Mesendoderm (in vitro differentiated cells): ENCODE measurements at regions not wholly inside any gene's neighbourhood (a gene's known extent, or its start where the extent isn't known, plus 50 kb on each side); places are given as distances from the start of the nearest gene placed in this dataset.

Experiments
- DNase-seq: peaks from one replicate; pipeline ENCODE4 v3.0.0; 2013
- H2AK5ac ChIP-seq: 2 replicates; pipeline ENCODE4 v1.6.1; 2013; ENCODE audit warnings: low read length, inconsistent platforms
- H2BK120ac ChIP-seq: 2 replicates; pipeline ENCODE4 v1.6.1; 2013; ENCODE audit warnings: low read depth, mild to moderate bottlenecking, low read length, moderate library complexity, mixed read lengths
- H2BK15ac ChIP-seq: replicated peaks from 2 replicates; pipeline ENCODE4 v1.6.1; 2013; ENCODE audit warnings: low read depth, mild to moderate bottlenecking, moderate library complexity
- H2BK5ac ChIP-seq: 2 replicates; pipeline ENCODE4 v1.6.1; 2013; ENCODE audit warnings: low read length, inconsistent platforms
- H3K18ac ChIP-seq: 2 replicates; pipeline ENCODE4 v1.6.1; 2013; ENCODE audit warnings: mild to moderate bottlenecking, low read length, mixed read lengths
- H3K23ac ChIP-seq: one replicate; pipeline ENCODE4 v1.6.1; 2013; ENCODE audit warnings: low read length
- H3K27ac ChIP-seq: 2 replicates; pipeline ENCODE4 v1.5.1; 2013; ENCODE audit warnings: low read depth, mild to moderate bottlenecking, inconsistent platforms, low read length, moderate library complexity
- H3K27me3 ChIP-seq: 2 replicates; pipeline ENCODE4 v1.6.1; 2013; ENCODE audit warnings: low read length, control low read depth, mild to moderate bottlenecking, inconsistent platforms; ENCODE audit not compliant: insufficient read depth, poor library complexity
- H3K36me3 ChIP-seq: 2 replicates; pipeline ENCODE4 v1.6.1; 2013; ENCODE audit warnings: low read length, inconsistent platforms; ENCODE audit not compliant: control insufficient read depth, insufficient read depth
- H3K4ac ChIP-seq: one replicate; pipeline ENCODE4 v1.6.1; 2013; ENCODE audit warnings: low read depth, mild to moderate bottlenecking, low read length, moderate library complexity
- H3K4me1 ChIP-seq: 2 replicates; pipeline ENCODE4 v1.6.1; 2013; ENCODE audit warnings: low read depth, low read length, inconsistent platforms; ENCODE audit not compliant: control insufficient read depth
- H3K4me2 ChIP-seq: 2 replicates; pipeline ENCODE4 v1.6.1; 2013; ENCODE audit warnings: low read length
- H3K4me3 ChIP-seq: 2 replicates; pipeline ENCODE4 v1.5.1; 2013; ENCODE audit warnings: mild to moderate bottlenecking, low read length
- H3K56ac ChIP-seq: one replicate; pipeline ENCODE4 v1.6.1; 2013; ENCODE audit warnings: low read length
- H3K79me1 ChIP-seq: 2 replicates; pipeline ENCODE4 v1.6.1; 2013; ENCODE audit warnings: low read length, inconsistent platforms
- H3K79me2 ChIP-seq: 2 replicates; pipeline ENCODE4 v1.6.1; 2013; ENCODE audit warnings: mild to moderate bottlenecking, low read length; ENCODE audit not compliant: control insufficient read depth, insufficient read depth
- H3K9ac ChIP-seq: 2 replicates; pipeline ENCODE4 v1.6.1; 2013; ENCODE audit warnings: low read length, inconsistent platforms
- H4K5ac ChIP-seq: one replicate; pipeline ENCODE4 v1.6.1; 2013; ENCODE audit warnings: low read length
- H4K8ac ChIP-seq: one replicate; pipeline ENCODE4 v1.6.1; 2013; ENCODE audit warnings: low read depth, mild to moderate bottlenecking, control low read depth, low read length, moderate library complexity
- WGBS: extraction: QIAGEN DNeasy Blood & Tissue Kit; methylation state at CpG from one replicate; pipeline ENCODE4 v1.1.7; 2013; ENCODE audit warnings: low lambda C conversion rate, missing lambda C conversion rate; ENCODE audit not compliant: insufficient coverage; ENCODE audit errors: extremely low coverage; 5-methylcytosine and 5-hydroxymethylcytosine counted together

DNA sequence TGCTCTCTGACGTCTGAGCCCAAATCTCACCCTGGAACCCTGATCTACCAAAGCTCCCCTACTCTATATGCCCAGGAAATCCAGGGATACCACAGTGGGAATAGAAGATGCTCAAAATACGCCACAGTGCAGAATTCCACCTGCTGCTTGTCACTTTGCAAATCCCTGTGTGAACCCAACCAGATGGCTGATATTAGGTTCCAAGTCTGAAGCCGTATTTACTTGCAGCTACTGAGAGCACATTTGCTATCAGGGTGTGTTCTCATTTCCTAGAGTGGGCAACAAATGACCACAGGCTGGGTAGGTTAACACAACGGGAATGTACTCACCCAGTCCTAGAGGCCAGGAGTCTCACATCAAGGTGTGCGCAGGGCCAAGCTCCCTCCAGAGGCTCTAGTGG, 126.8 kb downstream of the MXRA5 start:
- no CpG with 5 or more reads among the region's 5 CpGs for WGBS
- Histone ChIP-seq H3K27me3 (no peaks in the 10 kb centered on the region), H3K4ac (no peak overlapping the region), H3K9ac (no peak overlapping the region), H2AK5ac (no peak overlapping the region), H4K8ac (no peak overlapping the region), H2BK5ac (no peak overlapping the region), H2BK15ac (no peak overlapping the region), H3K18ac (no peak overlapping the region), H3K79me1 (no peaks in the 10 kb centered on the region), H3K27ac (no peak overlapping the region), H2BK120ac (no peak overlapping the region), H3K4me2 (no peak overlapping the region), H4K5ac (no peak overlapping the region), H3K79me2 (no peaks in the 10 kb centered on the region), H3K4me3 (no peak overlapping the region), H3K56ac (no peak overlapping the region), H3K23ac (no peak overlapping the region), H3K36me3 (no peaks in the 10 kb centered on the region), H3K4me1 (no peaks in the 10 kb centered on the region)
- no peak for DNase-seq

DNA sequence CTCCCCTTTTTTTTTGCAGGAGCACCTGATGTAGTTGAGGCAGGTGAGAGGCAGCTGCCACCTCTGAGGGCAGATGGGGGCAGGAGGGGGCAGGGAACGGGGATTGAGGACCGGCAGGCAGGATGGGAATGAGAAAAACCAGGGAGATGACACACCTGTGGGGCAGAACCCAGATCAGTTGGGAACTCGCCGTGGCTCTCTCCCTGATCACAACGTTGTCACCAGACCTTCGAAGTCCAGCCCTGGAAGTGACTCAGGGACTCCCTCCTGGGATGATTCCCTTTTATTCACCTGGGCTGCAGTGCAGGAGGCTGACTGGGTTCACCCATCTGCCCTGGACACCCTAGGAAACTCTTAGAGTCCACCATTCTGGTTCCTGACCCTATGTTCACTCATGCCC, 127.2 kb downstream of the MXRA5 start:
- Histone ChIP-seq H3K27me3 (no peaks in the 10 kb centered on the region), H3K23ac (no peak overlapping the region), H2AK5ac (no peak overlapping the region), H3K4me3 (no peak overlapping the region), H3K56ac (no peak overlapping the region), H3K79me2 (no peaks in the 10 kb centered on the region), H2BK15ac (no peak overlapping the region), H2BK120ac (no peak overlapping the region), H3K27ac (no peak overlapping the region), H3K4ac (no peak overlapping the region), H3K9ac (no peak overlapping the region), H3K79me1 (no peaks in the 10 kb centered on the region), H2BK5ac (no peak overlapping the region), H3K18ac (no peak overlapping the region), H4K5ac (no peak overlapping the region), H4K8ac (no peak overlapping the region), H3K4me2 (no peak overlapping the region), H3K4me1 (no peaks in the 10 kb centered on the region), H3K36me3 (no peaks in the 10 kb centered on the region)
- no CpG with 5 or more reads among the region's 6 CpGs for WGBS
- no peak for DNase-seq

DNA sequence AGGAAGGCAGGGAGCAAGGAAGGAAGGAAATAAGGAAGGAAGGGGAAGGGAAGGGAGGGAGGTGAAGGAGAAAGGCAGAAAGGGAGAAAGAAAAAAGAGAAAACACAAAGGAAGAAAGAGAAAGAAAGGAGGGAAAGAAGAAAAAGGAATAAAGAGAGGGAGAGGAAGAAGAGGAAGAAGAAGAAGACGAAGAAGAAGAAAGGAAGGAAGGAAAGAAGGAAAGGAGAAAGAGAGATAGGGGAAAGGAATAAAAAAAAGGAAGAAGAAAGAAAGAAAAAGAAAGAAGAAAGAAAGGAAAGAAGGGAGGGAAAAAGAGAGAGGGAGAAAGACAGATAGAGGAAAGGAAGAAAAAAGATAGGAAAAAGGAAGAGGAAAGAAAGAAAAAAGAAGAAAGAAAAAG, 128.0 kb downstream of the MXRA5 start:
- Histone ChIP-seq H3K27ac (no peak overlapping the region), H3K4me1 (no peaks in the 10 kb centered on the region), H3K4ac (no peak overlapping the region), H3K27me3 (no peaks in the 10 kb centered on the region), H3K18ac (no peak overlapping the region), H3K9ac (no peak overlapping the region), H4K5ac (no peak overlapping the region), H3K4me3 (no peak overlapping the region), H2BK15ac (no peak overlapping the region), H3K79me1 (no peaks in the 10 kb centered on the region), H3K23ac (no peak overlapping the region), H3K56ac (no peak overlapping the region), H2AK5ac (no peak overlapping the region), H3K4me2 (no peak overlapping the region), H2BK120ac (no peak overlapping the region), H2BK5ac (no peak overlapping the region), H4K8ac (no peak overlapping the region), H3K79me2 (no peaks in the 10 kb centered on the region), H3K36me3 (no peaks in the 10 kb centered on the region)
- WGBS: 100% methylated on average over 1 of the region's 1 CpG
- no peak for DNase-seq

DNA sequence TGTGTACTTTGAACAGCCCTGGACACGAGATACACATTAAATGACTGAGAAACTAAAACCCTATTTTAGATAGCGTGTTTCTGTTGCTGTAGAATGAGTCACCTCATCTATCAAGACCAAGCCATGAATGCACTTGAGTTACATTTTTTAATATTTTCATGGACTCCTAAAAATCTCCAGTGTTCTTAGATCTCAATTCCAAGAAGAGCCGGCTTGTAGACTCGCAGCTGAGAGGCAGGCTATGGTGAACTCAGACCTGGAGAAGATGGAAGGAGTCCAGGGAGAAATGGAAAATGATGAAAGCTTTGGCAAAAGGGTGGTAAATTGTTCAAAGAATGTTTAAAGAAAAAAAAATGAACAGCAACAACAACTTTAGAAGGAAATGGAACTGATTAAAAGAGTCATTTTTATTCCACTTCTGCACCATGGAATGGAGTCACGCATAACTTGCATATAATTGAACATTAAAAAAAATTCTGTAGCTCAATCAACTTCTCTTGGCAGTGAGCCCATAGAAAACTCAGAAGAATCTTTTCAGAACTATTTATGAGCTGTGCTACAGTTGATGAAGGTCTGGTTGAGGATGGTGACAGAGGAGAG, 129.8 kb downstream of the MXRA5 start:
- Histone ChIP-seq H3K56ac (no peak overlapping the region), H3K9ac (no peak overlapping the region), H3K23ac (no peak overlapping the region), H3K27ac (no peak overlapping the region), H2AK5ac (no peak overlapping the region), H3K4me3 (no peak overlapping the region), H3K79me2 (no peaks in the 10 kb centered on the region), H4K5ac (no peak overlapping the region), H2BK120ac (no peak overlapping the region), H3K27me3 (no peaks in the 10 kb centered on the region), H2BK5ac (no peak overlapping the region), H2BK15ac (no peak overlapping the region), H4K8ac (no peak overlapping the region), H3K18ac (no peak overlapping the region), H3K4ac (no peak overlapping the region), H3K36me3 (no peaks in the 10 kb centered on the region), H3K4me2 (no peak overlapping the region), H3K79me1 (no peaks in the 10 kb centered on the region), H3K4me1 (no peaks in the 10 kb centered on the region)
- WGBS: no CpG with 5 or more reads among the region's 5 CpGs
- DNase-seq: no peak

DNA sequence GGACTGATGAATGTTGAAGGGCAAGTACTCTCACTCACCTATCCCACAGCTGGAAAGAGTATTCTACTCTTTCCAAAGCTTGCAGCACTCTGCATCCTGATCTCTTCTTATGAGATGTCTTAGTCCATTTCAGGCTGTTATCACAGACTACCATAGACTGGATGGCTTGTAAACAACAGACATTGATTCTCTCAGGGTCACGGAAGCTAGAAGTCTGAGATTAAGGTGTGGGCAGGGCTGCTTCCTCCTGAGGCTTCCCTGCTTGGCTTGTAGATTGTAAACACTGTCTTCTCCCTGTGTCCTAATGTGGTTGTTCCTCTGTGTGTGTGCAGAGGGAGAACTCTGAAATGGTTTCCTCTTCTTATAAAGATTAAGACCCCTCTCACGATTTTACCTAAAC, 131.2 kb downstream of the MXRA5 start:
- no peak overlapping the region for H3K9ac ChIP-seq
- DNase-seq: no peak
- no peak overlapping the region for H2BK5ac ChIP-seq
- H2BK15ac ChIP-seq: no peak overlapping the region
- no peak overlapping the region for H2BK120ac ChIP-seq
- no peak overlapping the region for H3K23ac ChIP-seq
- H3K79me2 ChIP-seq: no peaks in the 10 kb centered on the region
- no peak overlapping the region for H3K4me2 ChIP-seq
- WGBS: no CpG with 5 or more reads among the region's 2 CpGs
- no peak overlapping the region for H2AK5ac ChIP-seq
- H3K56ac ChIP-seq: no peak overlapping the region
- no peaks in the 10 kb centered on the region for H3K4me1 ChIP-seq
- no peak overlapping the region for H3K27ac ChIP-seq
- H3K27me3 ChIP-seq: no peaks in the 10 kb centered on the region
- no peak overlapping the region for H3K18ac ChIP-seq
- H4K8ac ChIP-seq: no peak overlapping the region
- H3K4me3 ChIP-seq: no peak overlapping the region
- no peak overlapping the region for H3K4ac ChIP-seq
- H4K5ac ChIP-seq: no peak overlapping the region
- H3K36me3 ChIP-seq: no peaks in the 10 kb centered on the region
- H3K79me1 ChIP-seq: no peaks in the 10 kb centered on the region

DNA sequence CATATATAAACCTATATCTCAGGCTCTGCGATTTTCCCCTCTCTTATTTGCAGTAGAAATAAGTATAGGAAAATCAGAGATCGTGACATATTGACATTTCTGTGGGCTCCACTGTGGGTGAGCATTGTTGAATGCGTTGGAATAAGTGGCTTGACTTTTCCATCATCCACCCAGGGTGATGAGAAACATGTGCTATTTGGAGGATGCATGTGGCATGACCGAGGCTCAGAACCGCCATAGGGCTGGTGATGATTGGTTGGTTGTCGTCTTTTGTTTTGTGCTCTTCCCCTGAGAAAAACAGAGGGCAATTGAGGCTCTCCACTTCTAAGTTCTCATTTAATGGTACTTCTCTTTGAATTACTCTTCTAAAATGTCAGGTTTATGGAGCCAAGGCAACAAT, 140.1 kb downstream of the MXRA5 start:
- no peak overlapping the region for H2BK15ac ChIP-seq

More for the DNA sequence above, 140.1 kb downstream of the MXRA5 start:
- Histone ChIP-seq H3K23ac (no peak overlapping the region), H2AK5ac (no peak overlapping the region), H3K56ac (no peak overlapping the region), H3K27ac (no peak overlapping the region), H3K4me2 (no peak overlapping the region), H3K4me3 (no peak overlapping the region), H3K36me3 (no peaks in the 10 kb centered on the region), H2BK120ac (no peak overlapping the region), H3K4me1 (no peaks in the 10 kb centered on the region), H3K79me2 (no peaks in the 10 kb centered on the region), H3K18ac (no peak overlapping the region), H3K9ac (no peak overlapping the region), H4K5ac (no peak overlapping the region), H3K4ac (no peak overlapping the region), H2BK5ac (no peak overlapping the region), H4K8ac (no peak overlapping the region), H3K27me3 (no peaks in the 10 kb centered on the region), H3K79me1 (no peaks in the 10 kb centered on the region)
- no CpG with 5 or more reads among the region's 6 CpGs for WGBS
- no peak for DNase-seq
